ENCODE measurements at regions not wholly inside any gene's neighbourhood (a gene's known extent, or its start where the extent isn't known, plus 50 kb on each side); places are given as distances from the start of the nearest gene placed in this dataset.

GRCh38 chr11:133619397-133619796, 87.1 kb upstream of the OPCML start:
- Mint-ChIP-seq H3K9me3 (peaks cover 12 to 14% of the 10 kb centered on the region in 2 experiments), H3K27ac (no peak overlapping the region), H3K36me3 (ENCODE audit: insufficient read depth in 1 of 3, low read depth in 3 of 3) (peaks cover 0 to 12% (median 0%) of the 10 kb centered on the region in 3 experiments; a peak in 2 of 7 replicates), H3K4me3 (no peak overlapping the region), H3K27me3 (ENCODE audit: low read depth) (no peaks in the 10 kb centered on the region), H3K4me1 (peaks cover 6 to 7% of the 10 kb centered on the region in 2 experiments)
- Histone ChIP-seq H3K79me2 (ENCODE audit: insufficient read depth, low read length) (no peaks in the 10 kb centered on the region), H4K8ac (replicated peaks; ENCODE audit: insufficient read length, low read depth, low read length) (no peak overlapping the region), H2BK120ac (ENCODE audit: low read depth, low read length, poor library complexity, severe bottlenecking) (no peak overlapping the region), H3K4me1 (ENCODE audit: insufficient read depth, low read length) (no peaks in the 10 kb centered on the region), H3T11ph (ENCODE audit: low read length) (no peak overlapping the region), H2BK20ac (ENCODE audit: low read depth, low read length, poor library complexity, severe bottlenecking) (no peak overlapping the region), H4K5ac (ENCODE audit: insufficient read length, low read depth, low read length) (no peak overlapping the region), H3K4ac (ENCODE audit: low read depth, low read length) (no peak overlapping the region), H2BK15ac (ENCODE audit: low read depth, low read length) (no peak overlapping the region; the same call in 1 of the 2 replicates), H3K27ac (ENCODE audit: insufficient read length, low read depth, low read length) (no peak overlapping the region), H3K23ac (ENCODE audit: insufficient read length, low read depth, low read length) (no peak overlapping the region), H4K20me1 (ENCODE audit: control insufficient read depth, insufficient read depth, insufficient read length) (no peaks in the 10 kb centered on the region), H2BK12ac (ENCODE audit: insufficient read length, low read depth, low read length) (no peak overlapping the region), H3K18ac (ENCODE audit: insufficient read length, low read depth, low read length) (no peak overlapping the region), H3K9ac (ENCODE audit: extremely low read depth, insufficient read length, low read length) (no peak overlapping the region), H2AK5ac (ENCODE audit: insufficient read length, low read length) (no peak overlapping the region), H3K79me1 (ENCODE audit: insufficient read depth, low read depth, low read length, poor library complexity, severe bottlenecking) (no peaks in the 10 kb centered on the region), H3K56ac (ENCODE audit: insufficient read length, low read depth, low read length) (no peak overlapping the region), H3K14ac (ENCODE audit: insufficient read depth, low read length) (no peak overlapping the region), H3K23me2 (ENCODE audit: insufficient read length, low read depth, low read length, poor library complexity, severe bottlenecking) (no peaks in the 10 kb centered on the region), H4K91ac (ENCODE audit: insufficient read length, low read depth, low read length) (no peak overlapping the region), H3K27me3 (ENCODE audit: insufficient read depth, low read length) (no peaks in the 10 kb centered on the region), H2BK5ac (ENCODE audit: insufficient read length, low read length) (no peak overlapping the region), H3K4me2 (ENCODE audit: insufficient read depth, insufficient read length, low read length) (no peak overlapping the region), H2AFZ (ENCODE audit: low read length) (no peak overlapping the region), H3K9me3 (ENCODE audit: control insufficient read depth, low read depth, low read length) (no peaks in the 10 kb centered on the region)
- peak; percentile 47; the same call in 2 of the 3 replicates for TF ChIP-seq CTCF (conservative IDR thresholded peaks at IDR 0.05)
- DNase-seq: peak; percentile 50
- no CpG with 5 or more reads among the region's 2 CpGs for WGBS (ENCODE audit: extremely low coverage, insufficient read length, low lambda C conversion rate)

All from H9 (cell line).